H1 (cell line): ENCODE measurements at regions not wholly inside any gene's neighbourhood (a gene's known extent, or its start where the extent isn't known, plus 50 kb on each side); places are given as distances from the start of the nearest gene placed in this dataset.

Experiments used
- CTCF ChIA-PET: fragments of 300-600 bp; sonication (Branson Sonifier 250); formaldehyde crosslinking; loops from one replicate; lab custom pipeline; 2021; ENCODE audit not compliant: partially characterized antibody; lab: Charles Lee
- POLR2A ChIA-PET: fragments of 300-600 bp; sonication (Branson Sonifier 250); formaldehyde crosslinking; loops from one replicate; lab custom pipeline; 2021; ENCODE audit warnings: inconsistent platforms; ENCODE audit not compliant: partially characterized antibody; lab: Charles Lee
- DNase-seq, 2 experiments: peaks; one replicate each; pipeline versions ENCODE4 v3.0.0 to v3.0.0-alpha.2; 2010 to 2022; ENCODE audit warnings: low spot score in 2 of 2, low read depth in 1 of 2, mixed read lengths in 1 of 2
- FAIRE-seq: peaks from 2 replicates; lab custom pipeline; 2011; peaks lifted over from hg19 to GRCh38; lab: Jason Lieb, UNC
- H2AFZ ChIP-seq: 2 replicates; pipeline ENCODE4 v1.8.1; 2012; ENCODE audit warnings: low read length, inconsistent platforms
- H2AK5ac ChIP-seq: 2 replicates; pipeline ENCODE4 v1.6.1; 2013; ENCODE audit warnings: low read depth, low read length
- H2BK120ac ChIP-seq: replicated peaks from 2 replicates; pipeline ENCODE3; 2013; ENCODE audit warnings: low read depth, low read length, inconsistent platforms
- H2BK12ac ChIP-seq: 2 replicates; pipeline ENCODE4 v1.6.1; 2013; ENCODE audit warnings: low read depth, low read length
- H2BK15ac ChIP-seq: 2 replicates; pipeline ENCODE4 v1.6.1; 2013; ENCODE audit warnings: low read length
- H2BK20ac ChIP-seq: 2 replicates; pipeline ENCODE4 v1.6.1; 2013; ENCODE audit warnings: low read length
- H2BK5ac ChIP-seq: 2 replicates; pipeline ENCODE4 v1.6.1; 2013; ENCODE audit warnings: low read depth, low read length
- H3K14ac ChIP-seq: 2 replicates; pipeline ENCODE4 v1.6.1; 2013; ENCODE audit warnings: inconsistent platforms; ENCODE audit not compliant: insufficient read length
- H3K18ac ChIP-seq: 2 replicates; pipeline ENCODE4 v1.6.1; 2013; ENCODE audit warnings: low read length; ENCODE audit errors: extremely low read depth
- H3K23ac ChIP-seq: 2 replicates; pipeline ENCODE4 v1.6.1; 2013; ENCODE audit warnings: inconsistent platforms; ENCODE audit not compliant: insufficient read length
- H3K23me2 ChIP-seq: 2 replicates; pipeline ENCODE4 v1.6.1; 2013; ENCODE audit warnings: low read depth, low read length
- H3K27ac ChIP-seq: 2 replicates; pipeline ENCODE4 v1.6.1; 2011; ENCODE audit warnings: low read depth, low read length, inconsistent platforms
- H3K27me3 ChIP-seq, 4 experiments: replicated peaks in 1 of 4; 1 replicate in 1 of 4; 2 replicates in 3 of 4; pipeline versions ENCODE4 v1.6.1 to v1.8.1; 2011 to 2013; ENCODE audit warnings: low read length in 3 of 4, mild to moderate bottlenecking in 3 of 4, inconsistent platforms in 2 of 4, mixed read lengths in 2 of 4, moderate library complexity in 1 of 4; ENCODE audit not compliant: control insufficient read depth in 3 of 4, insufficient read depth in 3 of 4; ENCODE audit errors: extremely low read depth in 1 of 4
- H3K36me3 ChIP-seq, 4 experiments: 2 replicates each; pipeline versions ENCODE4 v1.6.1 to v1.8.1; 2011 to 2013; ENCODE audit warnings: mild to moderate bottlenecking in 4 of 4, low read length in 3 of 4, moderate library complexity in 2 of 4, control low read depth in 1 of 4, inconsistent platforms in 1 of 4; ENCODE audit not compliant: insufficient read depth in 4 of 4, control insufficient read depth in 2 of 4
- H3K4ac ChIP-seq: replicated peaks from 2 replicates; pipeline ENCODE3; 2013; ENCODE audit warnings: low read length, low read depth, mixed read lengths, inconsistent platforms; ENCODE audit not compliant: insufficient read length
- H3K4me1 ChIP-seq, 4 experiments: replicated peaks in 1 of 4; 1 replicate in 1 of 4; 2 replicates in 3 of 4; pipeline versions ENCODE4 v1.6.1 to v1.8.1; 2011 to 2013; ENCODE audit warnings: low read length in 3 of 4, inconsistent platforms in 2 of 4, mixed read lengths in 1 of 4; ENCODE audit not compliant: insufficient read depth in 4 of 4, control insufficient read depth in 3 of 4
- H3K4me2 ChIP-seq, 2 experiments: 2 replicates each; pipeline versions ENCODE4 v1.6.1 to v1.8.1; 2011 to 2013; ENCODE audit warnings: low read depth in 2 of 2, low read length in 2 of 2, control low read depth in 1 of 2, inconsistent platforms in 1 of 2, mild to moderate bottlenecking in 1 of 2; ENCODE audit not compliant: insufficient read depth in 1 of 2
- H3K4me3 ChIP-seq, 4 experiments: fragments of 200-600, 300-600 bp in 1 of 4; sonication (generic), shearing (Covaris generic), sonication (Bioruptor Twin) in 1 of 4; 2 replicates each; pipeline versions ENCODE4 v1.5.1 to v1.8.1; 2011 to 2016; ENCODE audit warnings: low read length in 4 of 4, low read depth in 3 of 4, control low read depth in 2 of 4, inconsistent platforms in 2 of 4, mild to moderate bottlenecking in 2 of 4, mixed read lengths in 1 of 4, moderate library complexity in 1 of 4; ENCODE audit not compliant: insufficient read depth in 2 of 4; ENCODE audit errors: extremely low read depth in 1 of 4
- H3K56ac ChIP-seq: replicated peaks from 2 replicates; pipeline ENCODE3; 2013; ENCODE audit warnings: low read depth, mild to moderate bottlenecking, mixed read lengths, low read length, inconsistent platforms; ENCODE audit not compliant: insufficient read length
- H3K79me1 ChIP-seq: 2 replicates; pipeline ENCODE4 v1.6.1; 2013; ENCODE audit warnings: low read depth, low read length, control low read depth
- H3K79me2 ChIP-seq, 2 experiments: 2 replicates each; pipeline versions ENCODE4 v1.6.1 to v1.8.1; 2012 to 2013; ENCODE audit warnings: low read length in 2 of 2, mild to moderate bottlenecking in 2 of 2, inconsistent platforms in 1 of 2; ENCODE audit not compliant: insufficient read depth in 2 of 2, control insufficient read depth in 1 of 2
- H3K9ac ChIP-seq, 4 experiments: replicated peaks in 1 of 4; 1 replicate in 1 of 4; 2 replicates in 3 of 4; pipeline versions ENCODE4 v1.6.1 to v1.8.1; 2011 to 2013; ENCODE audit warnings: low read depth in 3 of 4, low read length in 3 of 4, control low read depth in 2 of 4, mild to moderate bottlenecking in 2 of 4, moderate library complexity in 2 of 4, inconsistent platforms in 1 of 4; ENCODE audit errors: extremely low read depth in 1 of 4
- H3K9me3 ChIP-seq, 2 experiments: 2 replicates each; pipeline versions ENCODE4 v1.6.1 to v1.8.1; 2012 to 2013; ENCODE audit warnings: mild to moderate bottlenecking in 2 of 2, moderate library complexity in 2 of 2, control low read depth in 1 of 2, inconsistent platforms in 1 of 2, low read depth in 1 of 2, low read length in 1 of 2, mixed read lengths in 1 of 2; ENCODE audit not compliant: insufficient read depth in 2 of 2
- H4K20me1 ChIP-seq, 2 experiments: replicated peaks in 1 of 2; 2 replicates each; pipeline versions ENCODE3 to v1.8.1; 2011 to 2013; ENCODE audit warnings: inconsistent platforms in 2 of 2, low read length in 2 of 2, mild to moderate bottlenecking in 1 of 2; ENCODE audit not compliant: insufficient read depth in 2 of 2, control insufficient read depth in 1 of 2
- H4K5ac ChIP-seq: 2 replicates; pipeline ENCODE4 v1.6.1; 2013; ENCODE audit warnings: low read length, low read depth, mixed read lengths, inconsistent platforms; ENCODE audit not compliant: insufficient read length
- H4K8ac ChIP-seq: 2 replicates; pipeline ENCODE4 v1.8.0; 2013; ENCODE audit warnings: mild to moderate bottlenecking, moderate library complexity, low read length, inconsistent platforms; ENCODE audit not compliant: insufficient read depth; ENCODE audit errors: extremely low read depth
- H4K91ac ChIP-seq: replicated peaks from 2 replicates; pipeline ENCODE3; 2013; ENCODE audit warnings: low read length, mixed read lengths, inconsistent platforms; ENCODE audit not compliant: insufficient read length
- BCL11A ChIP-seq, 2 experiments: IDR thresholded peaks; one replicate each; pipeline ENCODE4 v1.6.1; 2011; ENCODE audit warnings: low read depth in 2 of 2, low read length in 2 of 2, mild to moderate bottlenecking in 2 of 2
- EP300 ChIP-seq, 2 experiments: IDR thresholded peaks; 1 replicate in 1 of 2; 2 replicates in 1 of 2; pipeline ENCODE4 v1.6.1; 2011 to 2012; ENCODE audit warnings: low read depth in 2 of 2, low read length in 2 of 2, mild to moderate bottlenecking in 2 of 2, borderline replicate concordance in 1 of 2, inconsistent platforms in 1 of 2, moderate library complexity in 1 of 2
- HDAC6 ChIP-seq: IDR thresholded peaks from one replicate; pipeline ENCODE4 v1.7.1; 2012; ENCODE audit warnings: low read depth, mild to moderate bottlenecking, inconsistent platforms, low read length, moderate library complexity
- POU5F1 ChIP-seq: IDR thresholded peaks from 2 replicates; pipeline ENCODE4 v1.6.1; 2011; ENCODE audit warnings: low read depth, mild to moderate bottlenecking, low read length, moderate library complexity
- RAD21 ChIP-seq, 2 experiments: IDR thresholded peaks in 1 of 2; conservative IDR thresholded peaks in 1 of 2; 2 replicates each; pipeline ENCODE4 v1.6.1; 2011; ENCODE audit warnings: low read depth in 2 of 2, low read length in 2 of 2, improper control_type of control experiment in 1 of 2, inconsistent platforms in 1 of 2, mild to moderate bottlenecking in 1 of 2, moderate library complexity in 1 of 2
- TAF7 ChIP-seq: optimal IDR thresholded peaks from 2 replicates; pipeline ENCODE3; 2011; ENCODE audit warnings: low read depth, mild to moderate bottlenecking, inconsistent platforms, low read length, moderate library complexity, borderline replicate concordance
- TCF12 ChIP-seq: IDR thresholded peaks from 2 replicates; pipeline ENCODE4 v1.6.1; 2011; ENCODE audit warnings: low read depth, mild to moderate bottlenecking, low read length
- USF2 ChIP-seq: IDR thresholded peaks from 2 replicates; pipeline ENCODE4 v1.6.1; 2011; ENCODE audit warnings: low read length, improper control_type of control experiment
- ZNF274 ChIP-seq: IDR thresholded peaks from 2 replicates; pipeline ENCODE4 v1.7.0; 2012; ENCODE audit warnings: low read length, borderline replicate concordance; ENCODE audit errors: extremely low read depth
- WGBS, 2 experiments: shearing (Covaris generic) in 1 of 2; methylation state at CpG; one replicate each; pipeline versions ENCODE4 v1.1.6 to v1.1.7; 2013 to 2015; ENCODE audit warnings: low lambda C conversion rate in 2 of 2, mixed read lengths in 2 of 2, inconsistent platforms in 1 of 2, low coverage in 1 of 2, missing lambda C conversion rate in 1 of 2; ENCODE audit not compliant: insufficient replicate concordance in 2 of 2, insufficient coverage in 1 of 2, insufficient read length in 1 of 2; ENCODE audit errors: extremely low coverage in 1 of 2, missing lambda C conversion rate in 1 of 2; 5-methylcytosine and 5-hydroxymethylcytosine counted together

GRCh38 chr5:145180371-145180770 lies 654.8 kb downstream of the PRELID2 start:
- FAIRE-seq (no peak), DNase-seq (no peak)
- no peak overlapping the region for H2BK20ac ChIP-seq
- no peaks in the 10 kb centered on the region for H3K9me3 ChIP-seq
- no peak overlapping the region for H3K14ac ChIP-seq
- no peak overlapping the region for H4K91ac ChIP-seq
- no peaks in the 10 kb centered on the region for H3K79me2 ChIP-seq
- no peak overlapping the region for H4K8ac ChIP-seq
- no peak overlapping the region for H3K27ac ChIP-seq
- ChIA-PET CTCF (no interaction called here), POLR2A (interaction anchor here (0.6 kb wide), 1 partner anchor 540 kb away, joined by 3 read pairs; no protein-coding TSS in a partner anchor)
- H2BK15ac ChIP-seq = no peak overlapping the region
- H2BK120ac ChIP-seq = no peak overlapping the region
- no peaks in the 10 kb centered on the region for H4K20me1 ChIP-seq
- WGBS, 2 experiments = 83% methylated on average over 5 of the region's 5 CpGs; no CpG with 5 or more reads in 1 of the 2 experiments
- no peak overlapping the region for H3K23ac ChIP-seq
- H3K4me1 ChIP-seq = peaks cover 0 to 21% (median 2%) of the 10 kb centered on the region in 4 experiments; a peak in 3 of 7 replicates
- H4K5ac ChIP-seq = no peak overlapping the region
- H2BK12ac ChIP-seq = peak overlapping the region; percentile 18; the same call in 1 of the 2 replicates
- H2AK5ac ChIP-seq = no peak overlapping the region
- H3K27me3 ChIP-seq = no peaks in the 10 kb centered on the region
- no peak overlapping the region; the same call in 1 of the 2 replicates for H3K18ac ChIP-seq
- no peaks in the 10 kb centered on the region for H3K23me2 ChIP-seq
- no peak overlapping the region for H2BK5ac ChIP-seq
- H3K4me3 ChIP-seq = no peak overlapping the region
- no peaks in the 10 kb centered on the region for H3K36me3 ChIP-seq
- peak overlapping the region; percentile 8; the same call in 1 of the 2 replicates for H2AFZ ChIP-seq
- H3K79me1 ChIP-seq = no peaks in the 10 kb centered on the region
- no peak overlapping the region for H3K4ac ChIP-seq
- peak overlapping the region in 1 of 2 experiments; percentile 9; a peak in 2 of 4 replicates for H3K4me2 ChIP-seq
- H3K56ac ChIP-seq = no peak overlapping the region
- no peak overlapping the region for H3K9ac ChIP-seq
- TF ChIP-seq EP300 (IDR thresholded peaks at IDR 0.05; ENCODE audit: borderline replicate concordance in 1 of 2, low read depth in 2 of 2, low read length in 2 of 2) = no peak
- no peak for TF ChIP-seq TCF12
- TF ChIP-seq BCL11A (IDR thresholded peaks at IDR 0.05; ENCODE audit: low read depth in 2 of 2, low read length in 2 of 2) = no peak
- TF ChIP-seq USF2 = no peak
- TF ChIP-seq POU5F1 = no peak
- no peak for TF ChIP-seq ZNF274
- no peak for TF ChIP-seq TAF7
- TF ChIP-seq HDAC6 = no peak
- no peak for TF ChIP-seq RAD21 (IDR thresholded peaks at IDR 0.05 in 1 of 2, conservative IDR thresholded peaks at IDR 0.05 in 1 of 2; ENCODE audit: low read depth in 2 of 2, low read length in 2 of 2)
